ENCODE measurements at regions not wholly inside any gene's neighbourhood (a gene's known extent, or its start where the extent isn't known, plus 50 kb on each side); places are given as distances from the start of the nearest gene placed in this dataset.

GRCh38 chr11:93059117-93059957, 89.9 kb downstream of the MTNR1B start:
- Histone ChIP-seq H3K27ac (ENCODE audit: extremely low read depth, low read depth, low read length) (no peak overlapping the region), H3K9me3 (replicated peaks; ENCODE audit: control insufficient read depth, insufficient read depth, low read depth, low read length) (no peaks in the 10 kb centered on the region), H3K9ac (ENCODE audit: insufficient read depth in 1 of 2, low read depth in 2 of 2, low read length in 2 of 2) (no peak overlapping the region), H3K4me2 (ENCODE audit: insufficient read depth, low read length) (no peak overlapping the region), H4K20me1 (replicated peaks; ENCODE audit: control insufficient read depth, insufficient read depth, low read length) (no peaks in the 10 kb centered on the region), H3K36me3 (ENCODE audit: control insufficient read depth, insufficient read depth, low read length) (no peaks in the 10 kb centered on the region), H3K4me1 (replicated peaks in 1 of 2; ENCODE audit: control insufficient read depth in 2 of 2, insufficient read depth in 2 of 2, low read length in 2 of 2) (no peaks in the 10 kb centered on the region; a peak in 1 of 5 replicates), H3K27me3 (ENCODE audit: control insufficient read depth in 2 of 2, insufficient read depth in 2 of 2, low read length in 2 of 2) (no peaks in the 10 kb centered on the region), H3K79me2 (ENCODE audit: control insufficient read depth, insufficient read depth, low read length) (no peaks in the 10 kb centered on the region), H3K9me1 (ENCODE audit: control insufficient read depth, insufficient read depth, low read length) (no peaks in the 10 kb centered on the region), H3K4me3 (no peak overlapping the region), H2AFZ (ENCODE audit: low read depth, low read length) (no peak overlapping the region)
- peak in 1 of 4 experiments; percentile 7 for DNase-seq (ENCODE audit: extremely low read depth in 1 of 4, low spot score in 3 of 4)
- CTCF ChIA-PET (ENCODE audit: low intra/inter-chr PET ratio), result no interaction called here
- POLR2A ChIA-PET, result no interaction called here
- BruUV-seq (replicated peaks), result no TSS peak
- 0% methylated on average over 6 of the region's 6 CpGs for WGBS (ENCODE audit: insufficient coverage, low coverage, missing lambda C conversion rate)
- FAIRE-seq, result no peak
- intact Hi-C loops (cut with micrococcal nuclease) (no loop called here), in situ Hi-C loops (cut with MboI) (no loop called here)
- ATAC-seq, result no peak
- TF ChIP-seq THAP7 (CRISPR knock-in tag; IDR thresholded peaks at IDR 0.05) (no peak), RCOR1 (IDR thresholded peaks at IDR 0.05; ENCODE audit: borderline replicate concordance in 1 of 2, low read depth in 2 of 2, low read length in 2 of 2) (peak in 1 of 2 experiments; percentile 57; a peak in 1 of 4 replicates), EHMT2 (IDR thresholded peaks at IDR 0.05) (no peak), ZBTB26 (CRISPR knock-in tag; IDR thresholded peaks at IDR 0.05) (no peak), HDAC1 (IDR thresholded peaks at IDR 0.05) (no peak), ZNF41 (CRISPR knock-in tag; conservative IDR thresholded peaks at IDR 0.05) (no peak), CHD1 (IDR thresholded peaks at IDR 0.05; ENCODE audit: low read length) (no peak), TCFL5 (CRISPR knock-in tag; conservative IDR thresholded peaks at IDR 0.05) (no peak), SNRNP70 (optimal IDR thresholded peaks at IDR 0.05; ENCODE audit: low read depth, low read length) (no peak), KDM1A (IDR thresholded peaks at IDR 0.05) (peak; percentile 68 to 81), ZFX (CRISPR knock-in tag; IDR thresholded peaks at IDR 0.05) (no peak), ZNF655 (CRISPR knock-in tag; IDR thresholded peaks at IDR 0.05) (no peak), MAFG (tag; conservative IDR thresholded peaks at IDR 0.05) (no peak), TAL1 (IDR thresholded peaks at IDR 0.05) (peak; percentile 41; the same call in 1 of the 2 replicates), MEIS2 (IDR thresholded peaks at IDR 0.05; ENCODE audit: partially characterized antibody) (peak; percentile 69), CBFA2T3 (IDR thresholded peaks at IDR 0.05) (peak; percentile 50), SAP30 (IDR thresholded peaks at IDR 0.05; ENCODE audit: borderline replicate concordance, insufficient read depth, low read depth, low read length, poor library complexity, severe bottlenecking) (no peak), NCOA1 (IDR thresholded peaks at IDR 0.05; ENCODE audit: low read depth) (no peak), HES1 (IDR thresholded peaks at IDR 0.05; ENCODE audit: low read depth) (peak; percentile 22; the same call in 1 of the 2 replicates)
